ENCODE measurements at regions not wholly inside any gene's neighbourhood (a gene's known extent, or its start where the extent isn't known, plus 50 kb on each side); places are given as distances from the start of the nearest gene placed in this dataset.

DNA sequence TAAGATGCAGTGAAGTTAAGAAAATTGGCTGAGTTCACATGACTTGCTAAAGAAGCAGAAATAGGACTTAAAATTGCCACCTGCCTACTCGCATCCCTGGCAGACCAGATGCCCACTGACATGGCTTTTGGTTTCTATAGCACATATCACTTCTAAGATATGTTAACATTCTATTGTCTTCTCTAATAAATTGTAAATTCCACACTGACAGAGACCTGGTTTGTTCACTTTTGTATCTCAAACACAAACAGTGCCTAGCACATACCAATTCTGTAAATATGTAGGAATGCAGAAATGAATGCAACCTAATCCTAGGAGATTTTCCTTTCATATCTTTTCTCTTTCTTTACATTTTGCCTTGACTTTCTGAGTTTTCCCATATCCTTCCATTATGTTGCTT is 1047.6 kb downstream of the AACS start:
- TF ChIP-seq CTCF (conservative IDR thresholded peaks at IDR 0.05; ENCODE audit: low read depth in 2 of 2) = no peak
- TF ChIP-seq POLR2AphosphoS5 (IDR thresholded peaks at IDR 0.05; ENCODE audit: low read depth) = no peak
- no peak for TF ChIP-seq CREB1 (CRISPR knock-in tag; IDR thresholded peaks at IDR 0.05; ENCODE audit: low read depth)
- TF ChIP-seq EZH2 (IDR thresholded peaks at IDR 0.05; ENCODE audit: low read depth, unreplicated experiment) = no peak
- TF ChIP-seq REST (IDR thresholded peaks at IDR 0.05; ENCODE audit: unreplicated experiment) = no peak
- no peak for TF ChIP-seq EZH2phosphoT487 (IDR thresholded peaks at IDR 0.05; ENCODE audit: unreplicated experiment)
- TF ChIP-seq ZNF331 (CRISPR knock-in tag; IDR thresholded peaks at IDR 0.05; ENCODE audit: low read depth) = no peak
- no peak for TF ChIP-seq NANOG (IDR thresholded peaks at IDR 0.05; ENCODE audit: borderline replicate concordance)
- TF ChIP-seq JUNB (IDR thresholded peaks at IDR 0.05; ENCODE audit: unreplicated experiment) = no peak
- TF ChIP-seq STAT1 (IDR thresholded peaks at IDR 0.05; ENCODE audit: unreplicated experiment) = no peak
